Liver (tissue), 3 donors: ENCODE measurements at regions not wholly inside any gene's neighbourhood (a gene's known extent, or its start where the extent isn't known, plus 50 kb on each side); places are given as distances from the start of the nearest gene placed in this dataset.

Experiments used
- SP1 ChIP-seq: IDR thresholded peaks from 2 replicates; pipeline ENCODE4 v1.6.1; 2018; ENCODE audit warnings: antibody characterized with exemption, mild to moderate bottlenecking
- TF ChIP-seq, protein P1 (sequence below): fragments of 150-350 bp; IDR thresholded peaks from 2 replicates; pipeline ENCODE4 v1.5.1; 2017; ENCODE audit warnings: improper control_type of control experiment, low read depth, low read length; ENCODE audit not compliant: missing input control
- TF ChIP-seq, protein P2 (sequence below): IDR thresholded peaks from 2 replicates; pipeline ENCODE4 v1.6.1; 2016; ENCODE audit warnings: antibody characterized with exemption, mild to moderate bottlenecking
- donor health status: healthy.
- donor health status: healthy.

DNA sequence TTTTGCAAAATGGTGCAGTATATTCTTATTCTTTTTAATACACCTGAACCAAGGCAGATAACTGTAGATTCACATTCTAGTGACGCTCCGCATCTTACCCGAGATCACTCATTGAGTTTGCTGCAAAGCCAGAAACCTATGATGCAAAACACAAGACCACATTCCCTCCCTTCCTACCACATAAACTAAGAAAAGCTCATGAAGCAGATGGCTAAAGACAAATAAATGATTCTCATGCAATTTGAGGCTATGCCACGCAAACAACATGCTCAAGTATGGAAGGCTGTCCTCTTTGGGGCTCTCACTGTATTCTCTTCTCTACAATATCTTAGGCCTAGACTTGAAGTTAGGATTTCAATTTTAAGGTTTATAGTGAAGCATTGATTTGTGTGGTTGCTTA is 95.0 kb upstream of the BMPER start:
- TF ChIP-seq, protein P1, sequence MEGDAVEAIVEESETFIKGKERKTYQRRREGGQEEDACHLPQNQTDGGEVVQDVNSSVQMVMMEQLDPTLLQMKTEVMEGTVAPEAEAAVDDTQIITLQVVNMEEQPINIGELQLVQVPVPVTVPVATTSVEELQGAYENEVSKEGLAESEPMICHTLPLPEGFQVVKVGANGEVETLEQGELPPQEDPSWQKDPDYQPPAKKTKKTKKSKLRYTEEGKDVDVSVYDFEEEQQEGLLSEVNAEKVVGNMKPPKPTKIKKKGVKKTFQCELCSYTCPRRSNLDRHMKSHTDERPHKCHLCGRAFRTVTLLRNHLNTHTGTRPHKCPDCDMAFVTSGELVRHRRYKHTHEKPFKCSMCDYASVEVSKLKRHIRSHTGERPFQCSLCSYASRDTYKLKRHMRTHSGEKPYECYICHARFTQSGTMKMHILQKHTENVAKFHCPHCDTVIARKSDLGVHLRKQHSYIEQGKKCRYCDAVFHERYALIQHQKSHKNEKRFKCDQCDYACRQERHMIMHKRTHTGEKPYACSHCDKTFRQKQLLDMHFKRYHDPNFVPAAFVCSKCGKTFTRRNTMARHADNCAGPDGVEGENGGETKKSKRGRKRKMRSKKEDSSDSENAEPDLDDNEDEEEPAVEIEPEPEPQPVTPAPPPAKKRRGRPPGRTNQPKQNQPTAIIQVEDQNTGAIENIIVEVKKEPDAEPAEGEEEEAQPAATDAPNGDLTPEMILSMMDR, result no peak
- TF ChIP-seq, protein P2, sequence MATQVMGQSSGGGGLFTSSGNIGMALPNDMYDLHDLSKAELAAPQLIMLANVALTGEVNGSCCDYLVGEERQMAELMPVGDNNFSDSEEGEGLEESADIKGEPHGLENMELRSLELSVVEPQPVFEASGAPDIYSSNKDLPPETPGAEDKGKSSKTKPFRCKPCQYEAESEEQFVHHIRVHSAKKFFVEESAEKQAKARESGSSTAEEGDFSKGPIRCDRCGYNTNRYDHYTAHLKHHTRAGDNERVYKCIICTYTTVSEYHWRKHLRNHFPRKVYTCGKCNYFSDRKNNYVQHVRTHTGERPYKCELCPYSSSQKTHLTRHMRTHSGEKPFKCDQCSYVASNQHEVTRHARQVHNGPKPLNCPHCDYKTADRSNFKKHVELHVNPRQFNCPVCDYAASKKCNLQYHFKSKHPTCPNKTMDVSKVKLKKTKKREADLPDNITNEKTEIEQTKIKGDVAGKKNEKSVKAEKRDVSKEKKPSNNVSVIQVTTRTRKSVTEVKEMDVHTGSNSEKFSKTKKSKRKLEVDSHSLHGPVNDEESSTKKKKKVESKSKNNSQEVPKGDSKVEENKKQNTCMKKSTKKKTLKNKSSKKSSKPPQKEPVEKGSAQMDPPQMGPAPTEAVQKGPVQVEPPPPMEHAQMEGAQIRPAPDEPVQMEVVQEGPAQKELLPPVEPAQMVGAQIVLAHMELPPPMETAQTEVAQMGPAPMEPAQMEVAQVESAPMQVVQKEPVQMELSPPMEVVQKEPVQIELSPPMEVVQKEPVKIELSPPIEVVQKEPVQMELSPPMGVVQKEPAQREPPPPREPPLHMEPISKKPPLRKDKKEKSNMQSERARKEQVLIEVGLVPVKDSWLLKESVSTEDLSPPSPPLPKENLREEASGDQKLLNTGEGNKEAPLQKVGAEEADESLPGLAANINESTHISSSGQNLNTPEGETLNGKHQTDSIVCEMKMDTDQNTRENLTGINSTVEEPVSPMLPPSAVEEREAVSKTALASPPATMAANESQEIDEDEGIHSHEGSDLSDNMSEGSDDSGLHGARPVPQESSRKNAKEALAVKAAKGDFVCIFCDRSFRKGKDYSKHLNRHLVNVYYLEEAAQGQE, result no peak
- no peak for TF ChIP-seq SP1
